GM21423 (cell line): ENCODE measurements at regions not wholly inside any gene's neighbourhood (a gene's known extent, or its start where the extent isn't known, plus 50 kb on each side); places are given as distances from the start of the nearest gene placed in this dataset.
A peak's percentile ranks its signal among the peaks of the same experiment; 100 is the strongest.
"Not testable (repeated sequence)": the region's sequence is repeated elsewhere in the genome, so short reads cannot be mapped to it uniquely, and the experiment has no call there.

Experiments used
- ATAC-seq: cut with Tn5 transposase; IDR thresholded peaks from one replicate; pipeline ENCODE4 v1.9.1; 2021; ENCODE audit warnings: mild to moderate bottlenecking, moderate library complexity; ENCODE audit not compliant: unreplicated experiment

DNA sequence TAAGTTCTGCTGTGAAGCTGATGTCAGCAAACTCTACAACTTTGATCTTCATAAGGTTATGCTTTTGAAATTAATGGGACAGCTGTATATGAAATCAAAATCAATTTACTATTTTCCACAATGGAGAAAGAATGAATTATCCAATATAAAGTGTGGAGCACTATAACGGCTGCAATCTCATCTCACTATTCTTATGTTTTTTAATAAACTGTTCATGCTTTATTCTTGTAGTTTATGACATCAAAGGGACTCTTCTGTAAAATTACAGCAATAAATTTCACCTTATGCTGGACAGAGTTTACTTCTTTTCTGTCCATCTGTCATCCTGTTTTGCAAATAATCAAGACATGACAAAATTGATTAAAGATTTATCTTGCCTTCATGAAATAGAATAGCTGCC, 192.5 kb downstream of the TECRL start:
- ATAC-seq, result no peak

DNA sequence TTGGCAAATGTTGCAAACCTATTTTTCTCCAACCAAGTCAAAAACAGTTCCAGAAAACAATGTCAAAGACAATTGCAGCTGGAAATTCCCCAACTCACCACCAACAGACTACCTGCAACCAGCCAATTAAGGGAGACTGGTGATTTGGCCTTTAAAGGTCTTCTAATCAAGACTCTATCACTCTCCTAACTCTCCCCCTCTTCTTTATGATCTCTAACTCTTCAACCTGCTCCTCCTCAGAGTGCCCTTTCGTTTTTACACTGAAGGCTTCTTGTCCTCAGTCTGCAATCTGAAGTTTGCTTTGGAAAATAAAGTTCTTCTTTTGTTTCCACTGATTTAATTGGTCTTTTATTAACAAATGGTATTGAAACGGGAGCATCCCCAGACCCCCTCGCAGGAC, 203.9 kb downstream of the TECRL start:
- ATAC-seq, result no peak

DNA sequence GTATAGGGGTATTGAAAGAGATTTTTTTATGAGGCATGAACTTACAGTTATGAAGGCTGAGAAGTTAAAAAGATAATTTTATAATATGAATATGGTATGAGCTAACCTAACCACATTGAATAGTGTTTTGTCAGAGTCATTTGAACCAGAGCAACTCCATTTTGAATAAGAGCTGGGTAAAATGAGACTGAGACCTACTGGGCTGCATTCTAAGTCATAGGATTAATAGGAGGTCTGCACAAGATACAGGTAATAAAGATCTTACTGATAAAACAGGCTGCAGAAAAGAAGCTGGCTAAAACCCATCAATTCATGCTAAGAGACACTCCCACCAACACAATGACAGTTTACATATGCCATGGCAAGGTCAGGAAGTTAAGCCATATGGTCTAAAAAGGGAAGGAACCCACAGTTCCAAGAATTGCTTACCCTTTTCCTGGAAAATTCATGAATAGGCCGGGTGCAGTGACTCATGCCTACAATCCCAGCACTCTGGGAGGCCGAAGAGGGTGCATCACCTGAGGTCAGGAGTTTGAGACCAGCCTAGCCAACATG, 209.2 kb downstream of the TECRL start:
- no peak for ATAC-seq

DNA sequence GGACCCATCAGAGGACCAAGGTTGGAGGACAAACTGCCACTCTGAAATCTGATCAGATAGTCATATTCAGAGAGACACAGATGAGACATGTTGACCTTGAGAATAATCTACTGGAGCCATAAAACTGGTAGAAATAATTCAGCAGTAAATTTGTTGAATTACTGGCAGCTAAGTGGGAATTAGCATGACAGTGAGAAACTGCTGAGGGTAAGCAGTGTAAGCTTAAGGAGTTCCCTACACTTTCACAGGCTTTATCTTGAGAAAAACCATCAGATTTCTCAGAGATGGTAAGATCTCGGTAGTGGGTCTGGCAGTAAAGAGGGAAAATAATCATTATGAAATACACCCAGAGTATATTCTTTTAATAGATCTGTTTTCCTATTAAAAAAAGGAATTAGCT, 213.7 kb downstream of the TECRL start:
- no peak for ATAC-seq

DNA sequence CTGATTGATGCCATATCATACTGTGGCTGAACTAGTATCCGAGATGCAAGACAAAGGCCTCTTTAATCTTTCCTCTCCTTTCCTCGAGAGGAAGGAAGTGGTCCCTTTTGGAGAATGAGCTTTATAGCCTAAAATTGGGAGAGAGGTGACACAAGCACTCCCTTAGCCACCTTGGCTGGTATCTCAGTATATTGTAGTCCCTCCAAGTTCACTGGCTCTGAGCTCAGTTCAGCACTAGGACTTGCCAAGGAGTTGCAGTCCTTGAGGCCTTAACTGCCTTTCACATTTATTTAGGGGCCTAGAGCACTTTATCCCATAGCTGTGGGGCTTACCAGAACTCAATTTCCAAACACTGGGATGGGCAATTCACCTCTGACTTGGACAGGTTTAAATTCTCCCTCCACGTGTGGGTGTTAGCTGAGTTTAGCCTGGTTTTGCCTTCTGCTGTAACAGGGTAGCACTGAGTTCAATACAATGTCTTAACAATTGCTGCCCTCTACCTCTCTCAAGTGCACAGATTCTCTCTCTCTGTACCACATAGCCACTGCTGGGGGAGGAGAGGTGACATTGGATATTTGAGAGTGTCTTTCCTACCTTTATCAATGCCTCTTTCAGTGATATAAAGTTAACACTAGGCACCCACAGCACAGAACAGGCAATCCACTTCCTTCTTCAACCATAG, 216.4 kb downstream of the TECRL start:
- no peak for ATAC-seq

- ATAC-seq, result no peak
Measured at GRCh38 chr4:64174247-64174882, 234.9 kb downstream of the TECRL start.

GRCh38 chr4:64166365-64166764, 242.9 kb downstream of the TECRL start:
- ATAC-seq, result no peak

DNA sequence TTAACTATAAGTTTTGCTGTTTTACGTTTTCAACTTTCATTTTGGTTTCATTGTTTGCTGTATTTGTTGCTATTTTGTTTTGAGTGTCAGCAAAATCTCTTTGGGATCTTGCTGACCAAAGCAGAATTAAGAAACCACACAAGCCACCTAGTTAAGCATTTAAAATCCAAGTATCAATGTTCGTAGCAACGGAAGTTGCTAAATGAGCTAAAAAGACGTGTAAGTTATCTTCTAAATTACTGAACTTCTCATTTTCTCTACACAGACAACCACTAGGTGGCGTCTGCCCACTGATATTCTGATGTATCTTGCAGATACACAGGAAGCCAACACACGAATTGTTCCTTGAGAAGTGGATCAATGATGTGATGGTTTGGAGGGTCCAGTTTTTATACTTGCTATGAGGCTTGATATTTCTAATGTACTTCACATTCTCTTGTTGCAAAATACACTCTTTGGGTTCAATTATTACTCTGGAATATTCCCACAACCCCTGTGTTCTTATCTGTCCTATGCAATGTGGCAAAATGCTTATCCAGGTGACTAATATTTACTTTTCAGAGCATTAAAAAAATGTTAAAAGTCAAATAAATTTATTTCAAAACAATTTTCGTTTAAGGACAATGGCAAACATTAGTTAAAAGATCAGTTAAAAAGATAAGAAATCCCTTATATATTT, 250.5 kb downstream of the TECRL start:
- ATAC-seq, result peak; percentile 89

DNA sequence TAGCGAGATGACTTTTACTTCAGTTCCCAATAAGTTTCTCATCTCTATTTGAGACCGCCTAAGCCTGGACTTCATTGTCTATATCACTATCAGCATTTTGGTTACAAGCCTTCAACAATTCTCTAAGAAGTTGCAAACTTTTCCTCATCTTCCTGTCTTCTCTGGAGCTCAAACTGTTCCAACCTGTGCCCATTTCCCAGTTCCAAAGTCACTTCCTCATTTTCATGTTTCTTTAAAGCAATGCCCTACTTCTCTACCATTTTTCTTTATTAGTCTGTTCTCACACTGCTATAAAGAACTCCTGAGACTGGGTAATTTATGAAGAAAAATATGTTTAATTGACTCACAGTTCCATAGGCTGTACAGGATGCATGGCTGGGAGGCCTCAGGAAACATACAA, 251.9 kb downstream of the TECRL start:
- ATAC-seq, result no peak

DNA sequence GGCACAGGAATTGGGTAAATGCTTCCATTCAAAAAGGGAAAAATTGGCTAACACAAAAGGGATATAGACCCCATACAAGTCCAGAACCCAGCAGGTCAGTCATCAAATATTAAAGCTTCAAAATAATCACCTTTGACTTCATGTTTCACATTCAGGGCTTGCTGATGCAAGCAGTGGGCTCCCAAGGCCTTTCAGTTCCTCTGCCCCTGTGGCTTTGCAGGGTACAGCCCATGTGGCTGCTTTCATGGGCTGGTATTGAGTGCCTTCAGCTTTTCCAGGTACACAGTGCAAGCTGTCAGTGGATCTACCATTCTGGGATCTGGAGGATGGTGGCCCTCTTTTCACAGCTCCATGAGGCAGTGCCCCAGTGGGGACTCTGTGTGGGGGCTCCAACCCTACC, 253.0 kb downstream of the TECRL start:
- no peak for ATAC-seq

- no peak for ATAC-seq
Measured at GRCh38 chr4:64146030-64146429, 263.2 kb downstream of the TECRL start.

GRCh38 chr4:64144994-64145393, 264.3 kb downstream of the TECRL start:
- no peak for ATAC-seq

- no peak for ATAC-seq
Measured at GRCh38 chr4:64130907-64131306, 278.3 kb downstream of the TECRL start.

- no peak for ATAC-seq
Measured at GRCh38 chr4:64125354-64125753, 283.9 kb downstream of the TECRL start.

- no peak for ATAC-seq
Measured at GRCh38 chr4:64121803-64122202, 287.4 kb downstream of the TECRL start.

- ATAC-seq, result no peak
Measured at GRCh38 chr4:64105903-64106302, 303.3 kb downstream of the TECRL start.

- no peak for ATAC-seq
Measured at GRCh38 chr4:64095398-64095797, 313.9 kb downstream of the TECRL start.

- no peak for ATAC-seq
Measured at GRCh38 chr4:64079316-64079715, 329.9 kb downstream of the TECRL start.

DNA sequence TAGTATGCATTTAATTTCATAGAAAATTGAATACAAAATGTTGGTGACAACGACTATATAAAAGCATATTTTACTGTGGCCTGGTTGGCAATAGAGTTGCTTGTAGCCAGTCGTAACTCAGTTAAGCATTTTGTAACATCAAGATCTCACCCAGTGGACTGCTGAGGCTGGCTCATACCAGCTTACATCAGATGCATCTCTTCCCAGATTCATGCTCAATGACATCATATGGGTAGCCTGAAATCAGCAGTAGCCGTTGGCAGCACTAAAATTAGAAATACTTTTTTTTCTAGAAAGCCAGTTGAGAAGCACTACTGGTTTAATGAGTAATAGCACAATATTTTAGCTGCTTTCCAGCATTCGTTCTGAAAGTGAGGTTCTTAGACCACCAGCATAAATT, 341.2 kb downstream of the TECRL start:
- no peak for ATAC-seq

DNA sequence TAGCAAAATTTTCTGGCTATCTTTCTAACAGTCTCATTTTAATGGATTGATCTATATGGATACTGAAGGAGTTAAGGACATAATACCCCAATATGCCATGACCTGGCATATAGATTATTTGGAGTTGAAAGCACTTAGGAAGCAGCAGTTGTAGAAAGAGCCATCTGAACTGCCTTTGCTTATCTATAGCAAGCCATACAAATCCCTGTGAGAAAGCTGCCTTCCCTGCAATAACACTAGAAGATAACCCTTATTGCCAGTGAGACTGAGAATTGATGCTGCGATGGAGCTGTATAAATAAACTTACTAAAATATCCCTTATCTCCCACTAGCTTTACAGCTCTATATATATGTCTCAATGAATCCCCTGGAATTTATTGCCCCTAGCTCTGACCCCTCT, 346.3 kb downstream of the TECRL start:
- ATAC-seq, result no peak

DNA sequence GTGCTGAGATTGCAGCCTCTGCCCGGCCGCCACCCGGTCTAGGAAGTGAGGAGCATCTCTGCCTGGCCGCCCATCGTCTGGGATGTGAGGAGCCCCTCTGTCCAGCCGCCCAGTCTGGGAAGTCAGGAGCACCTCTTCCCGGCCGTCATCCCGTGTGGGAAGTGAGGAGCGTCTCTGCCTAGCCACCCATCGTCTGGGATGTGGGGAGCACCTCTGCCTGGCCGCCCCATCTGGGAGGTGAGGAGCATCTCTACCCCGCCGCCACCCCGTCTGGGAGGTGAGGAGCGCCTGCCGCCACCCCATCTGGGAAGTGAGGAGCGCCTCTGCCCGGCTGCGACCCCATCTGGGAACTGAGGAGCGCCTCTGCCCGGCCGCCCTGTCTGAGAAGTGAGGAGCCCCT, 372.2 kb downstream of the TECRL start:
- not testable (repeated sequence) for ATAC-seq

GRCh38 chr4:64022560-64022959, 386.7 kb downstream of the TECRL start:
- no peak for ATAC-seq
